ENCODE measurements at regions not wholly inside any gene's neighbourhood (a gene's known extent, or its start where the extent isn't known, plus 50 kb on each side); places are given as distances from the start of the nearest gene placed in this dataset.

- no peaks in the 10 kb centered on the region for H3K36me3 ChIP-seq (ENCODE audit: control insufficient read depth, insufficient read depth, low read length)
- POLR2A ChIA-PET, result no interaction called here
- no peak overlapping the region for H3K4me3 ChIP-seq (ENCODE audit: low read depth, low read length)
- no peak for DNase-seq (ENCODE audit: low read depth)
- H3K27me3 ChIP-seq (ENCODE audit: control insufficient read depth, insufficient read depth, low read length), result peaks cover 5% of the 10 kb centered on the region
- no peak for TF ChIP-seq CTCF (IDR thresholded peaks at IDR 0.05; ENCODE audit: insufficient read depth, low read depth, low read length)
- CTCF ChIA-PET, result no interaction called here
Observed at GRCh38 chr13:50711131-50711815, 132.2 kb downstream of the DLEU7 start.

GRCh38 chr13:50711996-50712395, 131.5 kb downstream of the DLEU7 start:
- no peak for DNase-seq (ENCODE audit: low read depth)

GRCh38 chr13:50712456-50712855, 131.0 kb downstream of the DLEU7 start:
- Histone ChIP-seq H3K27me3 (ENCODE audit: control insufficient read depth, insufficient read depth, low read length) (peaks cover 5% of the 10 kb centered on the region), H3K36me3 (ENCODE audit: control insufficient read depth, insufficient read depth, low read length) (no peaks in the 10 kb centered on the region), H3K4me3 (ENCODE audit: low read depth, low read length) (no peak overlapping the region)
- no peak for DNase-seq (ENCODE audit: low read depth)
- ChIA-PET POLR2A (no interaction called here), CTCF (no interaction called here)
- no peak for TF ChIP-seq CTCF (IDR thresholded peaks at IDR 0.05; ENCODE audit: insufficient read depth, low read depth, low read length)

More at GRCh38 chr13:50711996-50712395, 131.5 kb downstream of the DLEU7 start:
- no peak for TF ChIP-seq CTCF (IDR thresholded peaks at IDR 0.05; ENCODE audit: insufficient read depth, low read depth, low read length)
- H3K27me3 ChIP-seq (ENCODE audit: control insufficient read depth, insufficient read depth, low read length), result peaks cover 5% of the 10 kb centered on the region
- CTCF ChIA-PET, result no interaction called here
- POLR2A ChIA-PET, result no interaction called here
- H3K4me3 ChIP-seq (ENCODE audit: low read depth, low read length), result no peak overlapping the region
- no peaks in the 10 kb centered on the region for H3K36me3 ChIP-seq (ENCODE audit: control insufficient read depth, insufficient read depth, low read length)

GRCh38 chr13:50712881-50713280, 130.6 kb downstream of the DLEU7 start:
- no peak for TF ChIP-seq CTCF (IDR thresholded peaks at IDR 0.05; ENCODE audit: insufficient read depth, low read depth, low read length)

GRCh38 chr13:50713523-50714248, 129.8 kb downstream of the DLEU7 start:
- Histone ChIP-seq H3K27me3 (ENCODE audit: control insufficient read depth, insufficient read depth, low read length) (peaks cover 4% of the 10 kb centered on the region), H3K36me3 (ENCODE audit: control insufficient read depth, insufficient read depth, low read length) (no peaks in the 10 kb centered on the region), H3K4me3 (ENCODE audit: low read depth, low read length) (no peak overlapping the region)
- CTCF ChIA-PET, result interaction anchor here (1.4 to 1.5 kb wide), 2 partner anchors 20 to 27 kb away, joined by 3 to 4 read pairs; no protein-coding TSS in a partner anchor
- POLR2A ChIA-PET, result no interaction called here
- TF ChIP-seq CTCF (IDR thresholded peaks at IDR 0.05; ENCODE audit: insufficient read depth, low read depth, low read length), result no peak
- DNase-seq (ENCODE audit: low read depth), result peak; percentile 49

More at GRCh38 chr13:50712881-50713280, 130.6 kb downstream of the DLEU7 start:
- Histone ChIP-seq H3K27me3 (ENCODE audit: control insufficient read depth, insufficient read depth, low read length) (peaks cover 4% of the 10 kb centered on the region), H3K36me3 (ENCODE audit: control insufficient read depth, insufficient read depth, low read length) (no peaks in the 10 kb centered on the region), H3K4me3 (ENCODE audit: low read depth, low read length) (no peak overlapping the region)
- ChIA-PET CTCF (no interaction called here), POLR2A (no interaction called here)
- DNase-seq (ENCODE audit: low read depth), result no peak

All from BJ (cell line).